ENCODE measurements at regions not wholly inside any gene's neighbourhood (a gene's known extent, or its start where the extent isn't known, plus 50 kb on each side); places are given as distances from the start of the nearest gene placed in this dataset.

- no peak for DNase-seq (ENCODE audit: low read depth)
Measured at GRCh38 chr18:41237317-41237716, 717.7 kb upstream of the PIK3C3 start.

GRCh38 chr18:41231681-41232080 is 723.4 kb upstream of the PIK3C3 start:
- no peak for DNase-seq (ENCODE audit: low read depth)

GRCh38 chr18:41227993-41228392 is 727.0 kb upstream of the PIK3C3 start:
- no peak for DNase-seq (ENCODE audit: low read depth)

GRCh38 chr18:41226911-41227310 is 728.1 kb upstream of the PIK3C3 start:
- no peak for DNase-seq (ENCODE audit: low read depth)

GRCh38 chr18:41226186-41226585 is 728.8 kb upstream of the PIK3C3 start:
- DNase-seq (ENCODE audit: low read depth) = no peak

- DNase-seq (ENCODE audit: low read depth) = no peak
Measured at GRCh38 chr18:41216341-41217003, 738.6 kb upstream of the PIK3C3 start.

GRCh38 chr18:41207706-41208105 is 747.3 kb upstream of the PIK3C3 start:
- DNase-seq (ENCODE audit: low read depth) = no peak

- no peak for DNase-seq (ENCODE audit: low read depth)
Measured at GRCh38 chr18:41206341-41206830, 748.6 kb upstream of the PIK3C3 start.

GRCh38 chr18:41199212-41199611 is 755.8 kb upstream of the PIK3C3 start:
- DNase-seq (ENCODE audit: low read depth) = no peak

GRCh38 chr18:41197967-41198366 is 757.1 kb upstream of the PIK3C3 start:
- DNase-seq (ENCODE audit: low read depth) = no peak

GRCh38 chr18:41170346-41170745 is 784.7 kb upstream of the PIK3C3 start:
- no peak for DNase-seq (ENCODE audit: low read depth)

GRCh38 chr18:41165625-41166024 is 789.4 kb upstream of the PIK3C3 start:
- no peak for DNase-seq (ENCODE audit: low read depth)

GRCh38 chr18:41162781-41163180 is 792.3 kb upstream of the PIK3C3 start:
- DNase-seq (ENCODE audit: low read depth) = no peak

- no peak for DNase-seq (ENCODE audit: low read depth)
Measured at GRCh38 chr18:41162191-41162590, 792.8 kb upstream of the PIK3C3 start.

GRCh38 chr18:41155910-41156851 is 798.9 kb upstream of the PIK3C3 start:
- no peak for DNase-seq (ENCODE audit: low read depth)

GRCh38 chr18:41155025-41155424 is 800.0 kb upstream of the PIK3C3 start:
- no peak for DNase-seq (ENCODE audit: low read depth)

- no peak for DNase-seq (ENCODE audit: low read depth)
Measured at GRCh38 chr18:41153871-41154270, 801.2 kb upstream of the PIK3C3 start.

GRCh38 chr18:41150316-41150715 is 804.7 kb upstream of the PIK3C3 start:
- no peak for DNase-seq (ENCODE audit: low read depth)

GRCh38 chr18:41146301-41146700 is 808.7 kb upstream of the PIK3C3 start:
- DNase-seq (ENCODE audit: low read depth) = no peak

GRCh38 chr18:41145516-41145915 is 809.5 kb upstream of the PIK3C3 start:
- DNase-seq (ENCODE audit: low read depth) = no peak

- DNase-seq (ENCODE audit: low read depth) = no peak
Measured at GRCh38 chr18:41144441-41144840, 810.6 kb upstream of the PIK3C3 start.

- DNase-seq (ENCODE audit: low read depth) = no peak
Measured at GRCh38 chr18:41140506-41140905, 814.5 kb upstream of the PIK3C3 start.

GRCh38 chr18:41135146-41135545 is 819.9 kb upstream of the PIK3C3 start:
- DNase-seq (ENCODE audit: low read depth) = no peak
